HepG2 (cell line): ENCODE measurements at regions not wholly inside any gene's neighbourhood (a gene's known extent, or its start where the extent isn't known, plus 50 kb on each side); places are given as distances from the start of the nearest gene placed in this dataset.

Source experiments
- ATAC-seq: fragments of 200-7000 bp; cut with Tn5 transposase; 3 replicates; pipeline ENCODE4 v1.9.1; 2020; ENCODE audit warnings: mild to moderate bottlenecking, moderate library complexity
- BruUV-seq: library from RNA; stranded (reverse); fragments of 400-500 nt; replicated peaks from 2 replicates; lab custom pipeline; 2021; lab: Mats Ljungman, UMichigan
- CTCF ChIA-PET: fragments of 300-600 bp; formaldehyde crosslinking; extraction: SDS; loops from one replicate; lab custom pipeline; 2021; ENCODE audit warnings: low total read pairs, inconsistent platforms, low intra/inter-chr PET ratio; lab: Yijun Ruan, JAX
- POLR2A ChIA-PET: fragments of 350-600 bp; sonication (Branson Sonifier 250); formaldehyde crosslinking; loops from one replicate; lab custom pipeline; 2020; ENCODE audit warnings: antibody characterized with exemption, inconsistent platforms; lab: Yijun Ruan, JAX
- DNase-seq: peaks from one replicate; pipeline ENCODE4 v3.0.0-alpha.2; 2015; ENCODE audit warnings: low spot score
- FAIRE-seq: peaks from 3 replicates; lab custom pipeline; 2011; peaks lifted over from hg19 to GRCh38; lab: Jason Lieb, UNC
- H2AFZ ChIP-seq: one replicate; pipeline ENCODE4 v1.6.1; 2011; ENCODE audit warnings: low read length, inconsistent platforms
- H3K27ac ChIP-seq: fragments of 300-600 bp; 3 replicates; pipeline ENCODE4 v1.8.0; 2011; ENCODE audit warnings: mixed run types, mild to moderate bottlenecking, mixed read lengths, low read length, inconsistent platforms; ENCODE audit not compliant: insufficient read depth; ENCODE audit errors: extremely low read length
- H3K27me3 ChIP-seq, 2 experiments: fragments of 200-600 bp in 1 of 2; 2 replicates in 1 of 2; 3 replicates in 1 of 2; pipeline versions ENCODE4 v1.6.0 to v1.8.0; 2011; ENCODE audit warnings: low read length in 2 of 2, mild to moderate bottlenecking in 2 of 2, moderate library complexity in 2 of 2, inconsistent platforms in 1 of 2; ENCODE audit not compliant: insufficient read depth in 2 of 2, control insufficient read depth in 1 of 2
- H3K36me3 ChIP-seq, 2 experiments: fragments of 200-600 bp in 1 of 2; replicated peaks in 1 of 2; 2 replicates in 1 of 2; 3 replicates in 1 of 2; pipeline versions ENCODE4 v1.5.1 to v1.8.0; 2011; ENCODE audit warnings: low read length in 2 of 2, inconsistent platforms in 1 of 2; ENCODE audit not compliant: insufficient read depth in 2 of 2, control insufficient read depth in 1 of 2
- H3K4me1 ChIP-seq: 2 replicates; pipeline ENCODE4 v1.5.1; 2012; ENCODE audit warnings: low read length, inconsistent platforms; ENCODE audit not compliant: insufficient read depth
- H3K4me2 ChIP-seq: 2 replicates; pipeline ENCODE4 v1.6.0; 2011; ENCODE audit warnings: low read depth, low read length, inconsistent platforms
- H3K4me3 ChIP-seq, 3 experiments: fragments of 200-600 bp in 1 of 3; sonication (generic), shearing (Covaris generic) in 1 of 3; replicated peaks in 1 of 3; 2 replicates each; pipeline ENCODE4 v1.5.1; 2011 to 2016; ENCODE audit warnings: low read length in 3 of 3, inconsistent platforms in 2 of 3, low read depth in 2 of 3, mild to moderate bottlenecking in 2 of 3, control low read depth in 1 of 3, mixed read lengths in 1 of 3; ENCODE audit not compliant: insufficient read depth in 1 of 3
- H3K79me2 ChIP-seq: one replicate; pipeline ENCODE4 v1.6.1; 2011; ENCODE audit warnings: low read length, inconsistent platforms; ENCODE audit not compliant: insufficient read depth
- H3K9ac ChIP-seq: 2 replicates; pipeline ENCODE4 v1.6.0; 2011; ENCODE audit warnings: mild to moderate bottlenecking, low read depth, low read length, inconsistent platforms; ENCODE audit not compliant: insufficient read depth
- H3K9me3 ChIP-seq: 2 replicates; pipeline ENCODE4 v1.5.1; 2012; ENCODE audit warnings: mild to moderate bottlenecking, low read length
- H4K20me1 ChIP-seq: 2 replicates; pipeline ENCODE4 v1.6.0; 2011; ENCODE audit warnings: inconsistent platforms, mild to moderate bottlenecking, low read length, moderate library complexity; ENCODE audit not compliant: insufficient read depth
- CREB3 ChIP-seq: sonication (generic); formaldehyde crosslinking; IDR thresholded peaks from 2 replicates; pipeline ENCODE4 v1.5.0; 2020; ENCODE audit warnings: missing genetic modification reagents
- EHMT2 ChIP-seq: fragments of 200-600 bp; sonication (generic); IDR thresholded peaks from 2 replicates; pipeline ENCODE4 v1.7.0; 2017; ENCODE audit warnings: antibody characterized with exemption, low read depth, low read length, borderline replicate concordance
- MAFF ChIP-seq: IDR thresholded peaks from 2 replicates; pipeline ENCODE4 v1.6.1; 2011; ENCODE audit warnings: low read depth, low read length, improper control_type of control experiment
- NCOA5 ChIP-seq: sonication (generic); formaldehyde crosslinking; IDR thresholded peaks from 2 replicates; pipeline ENCODE4 v1.4.0; 2020; ENCODE audit warnings: missing genetic modification reagents
- RBM22 ChIP-seq: fragments of 200-400 bp; formaldehyde crosslinking; optimal IDR thresholded peaks from 2 replicates; pipeline ENCODE3; 2017; ENCODE audit warnings: mild to moderate bottlenecking, low read length, moderate library complexity
- SAP130 ChIP-seq: IDR thresholded peaks from 2 replicates; pipeline ENCODE4 v1.6.1; 2016; ENCODE audit warnings: low read depth
- TMF1 ChIP-seq: sonication (generic); formaldehyde crosslinking; IDR thresholded peaks from 2 replicates; pipeline ENCODE4 v1.8.1; 2022; ENCODE audit warnings: low read depth, missing genetic modification reagents
- TOE1 ChIP-seq: sonication (generic); formaldehyde crosslinking; IDR thresholded peaks from 2 replicates; pipeline ENCODE4 v1.4.0; 2020; ENCODE audit warnings: mild to moderate bottlenecking, missing genetic modification reagents
- ZBTB1 ChIP-seq: sonication (generic); formaldehyde crosslinking; IDR thresholded peaks from 2 replicates; pipeline ENCODE4 v1.4.0; 2020; ENCODE audit warnings: missing genetic modification reagents, borderline replicate concordance
- ZFX ChIP-seq: sonication (generic); formaldehyde crosslinking; IDR thresholded peaks from 2 replicates; pipeline ENCODE4 v1.4.0; 2020; ENCODE audit warnings: mild to moderate bottlenecking, low read depth, missing genetic modification reagents, moderate library complexity
- ZNF101 ChIP-seq: sonication (generic); formaldehyde crosslinking; IDR thresholded peaks from 2 replicates; pipeline ENCODE4 v1.4.0; 2020; ENCODE audit warnings: mild to moderate bottlenecking, low read depth, missing genetic modification reagents, borderline replicate concordance
- ZNF234 ChIP-seq: sonication (generic); formaldehyde crosslinking; conservative IDR thresholded peaks from 2 replicates; pipeline ENCODE4 v1.5.1; 2020; ENCODE audit warnings: mild to moderate bottlenecking, missing genetic modification reagents
- ZNF34 ChIP-seq: sonication (generic); formaldehyde crosslinking; IDR thresholded peaks from 2 replicates; pipeline ENCODE4 v1.4.0; 2020; ENCODE audit warnings: mild to moderate bottlenecking, missing genetic modification reagents, borderline replicate concordance
- ZNF672 ChIP-seq: sonication (generic); formaldehyde crosslinking; IDR thresholded peaks from 2 replicates; pipeline ENCODE4 v1.8.1; 2022; ENCODE audit warnings: missing genetic modification reagents
- ZNF775 ChIP-seq: sonication (generic); formaldehyde crosslinking; IDR thresholded peaks from 2 replicates; pipeline ENCODE4 v1.4.0; 2020; ENCODE audit warnings: missing genetic modification reagents, mild to moderate bottlenecking, moderate library complexity, borderline replicate concordance
- WGBS: methylation state at CpG from one replicate; pipeline ENCODE4 v1.1.6; 2017; ENCODE audit warnings: low lambda C conversion rate; 5-methylcytosine and 5-hydroxymethylcytosine counted together
- in situ Hi-C: cut with HindIII; loops from 2 replicates; pipeline ENCODE4 v1.10.0; 2017; ENCODE audit warnings: low pct_unique_long_range_greater_than_20kb; ENCODE audit not compliant: extremely low pct_ligation_motif_present
- intact Hi-C: fragments of 100-400 bp; cut with micrococcal nuclease; formaldehyde crosslinking; loops from one replicate; pipeline ENCODE4 v1.10.0; 2022; ENCODE audit not compliant: unreplicated experiment
- TF ChIP-seq, protein P1 (sequence below): sonication (generic); formaldehyde crosslinking; IDR thresholded peaks from 2 replicates; pipeline ENCODE4 v1.8.0; 2023; ENCODE audit warnings: mild to moderate bottlenecking, missing genetic modification reagents
- TF ChIP-seq, protein P2 (sequence below): sonication (generic); formaldehyde crosslinking; IDR thresholded peaks from 2 replicates; pipeline ENCODE4 v1.8.1; 2023; ENCODE audit warnings: mild to moderate bottlenecking, inconsistent platforms, moderate library complexity, missing genetic modification reagents, borderline replicate concordance
- TF ChIP-seq, protein P3 (sequence below): sonication (generic); formaldehyde crosslinking; IDR thresholded peaks from 2 replicates; pipeline ENCODE4 v1.8.1; 2022; ENCODE audit warnings: mild to moderate bottlenecking, missing genetic modification reagents

GRCh38 chr2:103139628-103140268 is 377.9 kb downstream of the TMEM182 start:
- POLR2A ChIA-PET = no interaction called here

More at GRCh38 chr2:103139628-103140268, 377.9 kb downstream of the TMEM182 start:
- H2AFZ ChIP-seq = no peak overlapping the region
- WGBS = 7% methylated on average over 7 of the region's 7 CpGs
- FAIRE-seq (no peak), DNase-seq (no peak), ATAC-seq (no peak)
- no peaks in the 10 kb centered on the region for H3K27me3 ChIP-seq
- no peaks in the 10 kb centered on the region for H4K20me1 ChIP-seq
- H3K9me3 ChIP-seq = peaks cover 12% of the 10 kb centered on the region; the same call in 1 of the 2 replicates
- no peak for TF ChIP-seq RBM22
- no peak for TF ChIP-seq EHMT2
- TF ChIP-seq MAFF = no peak
- TF ChIP-seq, protein P1, sequence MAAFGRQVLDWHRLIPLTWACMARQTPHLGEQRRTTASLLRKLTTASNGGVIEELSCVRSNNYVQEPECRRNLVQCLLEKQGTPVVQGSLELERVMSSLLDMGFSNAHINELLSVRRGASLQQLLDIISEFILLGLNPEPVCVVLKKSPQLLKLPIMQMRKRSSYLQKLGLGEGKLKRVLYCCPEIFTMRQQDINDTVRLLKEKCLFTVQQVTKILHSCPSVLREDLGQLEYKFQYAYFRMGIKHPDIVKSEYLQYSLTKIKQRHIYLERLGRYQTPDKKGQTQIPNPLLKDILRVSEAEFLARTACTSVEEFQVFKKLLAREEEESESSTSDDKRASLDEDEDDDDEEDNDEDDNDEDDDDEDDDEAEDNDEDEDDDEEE (CRISPR knock-in tag) = no peak
- TF ChIP-seq ZNF34 (CRISPR knock-in tag) = no peak
- TF ChIP-seq, protein P2, sequence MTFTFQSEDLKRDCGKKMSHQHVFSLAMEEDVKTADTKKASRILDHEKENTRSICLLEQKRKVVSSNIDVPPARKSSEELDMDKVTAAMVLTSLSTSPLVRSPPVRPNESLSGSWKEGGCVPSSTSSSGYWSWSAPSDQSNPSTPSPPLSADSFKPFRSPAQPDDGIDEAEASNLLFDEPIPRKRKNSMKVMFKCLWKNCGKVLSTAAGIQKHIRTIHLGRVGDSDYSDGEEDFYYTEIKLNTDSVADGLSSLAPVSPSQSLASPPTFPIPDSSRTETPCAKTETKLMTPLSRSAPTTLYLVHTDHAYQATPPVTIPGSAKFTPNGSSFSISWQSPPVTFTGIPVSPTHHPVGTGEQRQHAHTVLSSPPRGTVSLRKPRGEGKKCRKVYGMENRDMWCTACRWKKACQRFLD (CRISPR knock-in tag) = no peak
- TF ChIP-seq SAP130 (CRISPR knock-in tag) = no peak
- no peak for TF ChIP-seq TOE1 (CRISPR knock-in tag)
- TF ChIP-seq ZNF672 (CRISPR knock-in tag) = no peak
- no peak for TF ChIP-seq NCOA5 (CRISPR knock-in tag)
- no peak for TF ChIP-seq ZFX
- TF ChIP-seq, protein P3, sequence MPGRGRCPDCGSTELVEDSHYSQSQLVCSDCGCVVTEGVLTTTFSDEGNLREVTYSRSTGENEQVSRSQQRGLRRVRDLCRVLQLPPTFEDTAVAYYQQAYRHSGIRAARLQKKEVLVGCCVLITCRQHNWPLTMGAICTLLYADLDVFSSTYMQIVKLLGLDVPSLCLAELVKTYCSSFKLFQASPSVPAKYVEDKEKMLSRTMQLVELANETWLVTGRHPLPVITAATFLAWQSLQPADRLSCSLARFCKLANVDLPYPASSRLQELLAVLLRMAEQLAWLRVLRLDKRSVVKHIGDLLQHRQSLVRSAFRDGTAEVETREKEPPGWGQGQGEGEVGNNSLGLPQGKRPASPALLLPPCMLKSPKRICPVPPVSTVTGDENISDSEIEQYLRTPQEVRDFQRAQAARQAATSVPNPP (CRISPR knock-in tag) = no peak
- TF ChIP-seq ZBTB1 = no peak
- TF ChIP-seq ZNF101 (CRISPR knock-in tag) = no peak
- TF ChIP-seq TMF1 (CRISPR knock-in tag) = no peak
- TF ChIP-seq CREB3 = no peak
- no peak for TF ChIP-seq ZNF775
- no peak for TF ChIP-seq ZNF234 (CRISPR knock-in tag)
- in situ Hi-C loops (no loop called here), intact Hi-C loops (no loop called here)
- BruUV-seq = no TSS peak
- H3K4me2 ChIP-seq = no peak overlapping the region
- no peak overlapping the region for H3K27ac ChIP-seq
- no peaks in the 10 kb centered on the region for H3K36me3 ChIP-seq
- CTCF ChIA-PET = no interaction called here
- no peak overlapping the region for H3K9ac ChIP-seq
- no peaks in the 10 kb centered on the region for H3K79me2 ChIP-seq
- no peak overlapping the region for H3K4me3 ChIP-seq
- no peaks in the 10 kb centered on the region for H3K4me1 ChIP-seq
